ENCODE measurements at regions not wholly inside any gene's neighbourhood (a gene's known extent, or its start where the extent isn't known, plus 50 kb on each side); places are given as distances from the start of the nearest gene placed in this dataset.
"Not testable (repeated sequence)": the region's sequence is repeated elsewhere in the genome, so short reads cannot be mapped to it uniquely, and the experiment has no call there.

- TF ChIP-seq GABPA (IDR thresholded peaks at IDR 0.05; ENCODE audit: low read depth) (no peak), FOSL2 (IDR thresholded peaks at IDR 0.05; ENCODE audit: borderline replicate concordance, low read depth) (no peak), EP300 (IDR thresholded peaks at IDR 0.05; ENCODE audit: borderline replicate concordance in 1 of 2, low read depth in 1 of 2, low read length in 1 of 2) (no peak)
Measured at GRCh38 chr13:20306039-20306438, 73.9 kb upstream of the GJB6 start (continued).

GRCh38 chr13:20305587-20305986, 73.5 kb upstream of the GJB6 start:
- ChIA-PET CTCF (interaction anchor here (0.7 kb wide), 1 partner anchor 8 kb away, joined by 3 read pairs; no protein-coding TSS in a partner anchor), POLR2A (no interaction called here)
- Histone ChIP-seq H3K79me2 (ENCODE audit: insufficient read depth) (no peaks in the 10 kb centered on the region), H3K9me3 (no peaks in the 10 kb centered on the region), H3K27me3 (ENCODE audit: insufficient read depth) (peaks cover 48% of the 10 kb centered on the region; the same call in 1 of the 2 replicates), H3K9ac (no peak overlapping the region), H3K4me2 (no peak overlapping the region), H2AFZ (ENCODE audit: low read depth) (no peak overlapping the region), H3K27ac (ENCODE audit: low read depth in 2 of 2, low read length in 1 of 2) (no peak overlapping the region), H3K4me3 (ENCODE audit: low read depth in 2 of 2, low read length in 1 of 2) (no peak overlapping the region), H4K20me1 (ENCODE audit: insufficient read depth) (no peaks in the 10 kb centered on the region), H3K36me3 (replicated peaks in 1 of 2; ENCODE audit: control insufficient read depth in 1 of 2, insufficient read depth in 2 of 2, low read length in 1 of 2) (no peaks in the 10 kb centered on the region), H3K9me2 (no peaks in the 10 kb centered on the region), H3K4me1 (ENCODE audit: control insufficient read depth in 1 of 2, insufficient read depth in 2 of 2, low read depth in 1 of 2, low read length in 1 of 2) (no peaks in the 10 kb centered on the region), H3F3A (replicated peaks; ENCODE audit: insufficient read depth) (no peaks in the 10 kb centered on the region)
- TF ChIP-seq EZH2phosphoT487 (IDR thresholded peaks at IDR 0.05; ENCODE audit: borderline replicate concordance, low read depth) (no peak), TEAD4 (IDR thresholded peaks at IDR 0.05; ENCODE audit: borderline replicate concordance, insufficient read depth) (no peak)
- WGBS (ENCODE audit: low lambda C conversion rate) = 0% methylated on average over 2 of the region's 2 CpGs
- DNase-seq = no peak

DNA sequence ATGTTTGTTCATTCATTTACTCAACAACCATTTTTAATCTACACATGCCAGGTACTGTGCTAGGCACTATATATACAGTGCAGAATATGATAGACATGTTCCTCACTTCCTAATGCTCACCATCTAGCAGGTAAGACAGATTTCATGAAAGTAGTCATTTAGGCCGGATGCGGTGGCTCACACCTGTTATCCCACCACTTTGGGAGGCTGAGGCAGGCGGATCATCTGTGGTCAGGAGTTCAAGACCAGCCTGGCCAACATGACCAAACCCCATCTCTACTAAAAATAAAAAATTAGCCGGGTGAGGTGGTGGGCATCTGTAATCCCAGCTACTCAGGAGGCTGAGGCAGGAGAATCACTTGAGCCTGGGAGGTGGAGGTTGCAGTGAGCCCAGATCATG, 71.9 kb upstream of the GJB6 start:
- POLR2A ChIA-PET; H3K9me2 ChIP-seq; H4K20me1 ChIP-seq (ENCODE audit: insufficient read depth); H3K4me3 ChIP-seq (ENCODE audit: low read depth in 2 of 2, low read length in 1 of 2); H3K79me2 ChIP-seq (ENCODE audit: insufficient read depth); DNase-seq; H3K27ac ChIP-seq (ENCODE audit: low read depth in 2 of 2, low read length in 1 of 2); H3K4me1 ChIP-seq (ENCODE audit: control insufficient read depth in 1 of 2, insufficient read depth in 2 of 2, low read depth in 1 of 2, low read length in 1 of 2); H3F3A ChIP-seq (replicated peaks; ENCODE audit: insufficient read depth); H3K9me3 ChIP-seq; CTCF ChIA-PET; H3K4me2 ChIP-seq; H3K36me3 ChIP-seq (replicated peaks in 1 of 2; ENCODE audit: control insufficient read depth in 1 of 2, insufficient read depth in 2 of 2, low read length in 1 of 2); H3K9ac ChIP-seq; H2AFZ ChIP-seq (ENCODE audit: low read depth): not testable (repeated sequence)
- peaks cover 54% of the 10 kb centered on the region; the same call in 1 of the 2 replicates for H3K27me3 ChIP-seq (ENCODE audit: insufficient read depth)
- 35% methylated on average over 4 of the region's 4 CpGs for WGBS (ENCODE audit: low lambda C conversion rate)

DNA sequence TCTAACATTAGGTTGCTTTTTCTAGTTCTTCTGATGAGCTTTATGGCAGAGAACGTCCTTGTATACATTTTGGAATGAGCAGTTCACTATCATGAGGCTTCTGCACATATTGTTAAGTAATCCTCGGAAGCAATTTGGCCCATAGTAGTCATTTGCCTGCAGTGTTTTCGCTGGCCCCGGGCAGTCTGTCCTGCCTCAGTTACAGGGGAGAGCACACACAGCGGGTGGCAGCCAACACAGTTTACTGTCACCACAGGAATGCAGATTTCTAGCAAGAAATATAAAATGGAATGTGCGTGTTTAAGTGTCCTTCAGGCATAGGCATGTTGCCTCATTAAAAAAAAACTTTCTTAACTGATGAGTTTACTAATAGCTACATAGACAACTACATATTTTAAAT, 71.5 kb upstream of the GJB6 start:
- no peaks in the 10 kb centered on the region for H3K79me2 ChIP-seq (ENCODE audit: insufficient read depth)
- H2AFZ ChIP-seq (ENCODE audit: low read depth) = no peak overlapping the region
- ChIA-PET CTCF (no interaction called here), POLR2A (no interaction called here)
- no peaks in the 10 kb centered on the region for H4K20me1 ChIP-seq (ENCODE audit: insufficient read depth)
- H3K4me2 ChIP-seq = no peak overlapping the region
- no peaks in the 10 kb centered on the region for H3K9me3 ChIP-seq
- peaks cover 56% of the 10 kb centered on the region; the same call in 1 of the 2 replicates for H3K27me3 ChIP-seq (ENCODE audit: insufficient read depth)
- WGBS (ENCODE audit: low lambda C conversion rate) = 16% methylated on average over 6 of the region's 6 CpGs
- TF ChIP-seq CHD2 (IDR thresholded peaks at IDR 0.05; ENCODE audit: low read length, partially characterized antibody) (no peak), GATA2 (CRISPR knock-in tag; IDR thresholded peaks at IDR 0.05) (no peak), RXRA (IDR thresholded peaks at IDR 0.05; ENCODE audit: borderline replicate concordance, low read depth) (no peak), POLR2AphosphoS5 (IDR thresholded peaks at IDR 0.05; ENCODE audit: low read depth, low read length) (no peak), CTCF (IDR thresholded peaks at IDR 0.05) (no peak), YY1 (IDR thresholded peaks at IDR 0.05; ENCODE audit: low read depth) (no peak), GABPA (IDR thresholded peaks at IDR 0.05; ENCODE audit: low read depth) (no peak), TEAD4 (IDR thresholded peaks at IDR 0.05; ENCODE audit: borderline replicate concordance, insufficient read depth) (no peak)
- TF ChIP-seq, protein P1, sequence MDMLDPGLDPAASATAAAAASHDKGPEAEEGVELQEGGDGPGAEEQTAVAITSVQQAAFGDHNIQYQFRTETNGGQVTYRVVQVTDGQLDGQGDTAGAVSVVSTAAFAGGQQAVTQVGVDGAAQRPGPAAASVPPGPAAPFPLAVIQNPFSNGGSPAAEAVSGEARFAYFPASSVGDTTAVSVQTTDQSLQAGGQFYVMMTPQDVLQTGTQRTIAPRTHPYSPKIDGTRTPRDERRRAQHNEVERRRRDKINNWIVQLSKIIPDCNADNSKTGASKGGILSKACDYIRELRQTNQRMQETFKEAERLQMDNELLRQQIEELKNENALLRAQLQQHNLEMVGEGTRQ (IDR thresholded peaks at IDR 0.05; ENCODE audit: borderline replicate concordance, low read depth, low read length) = no peak
- no peak overlapping the region for H3K9ac ChIP-seq
- no peaks in the 10 kb centered on the region for H3F3A ChIP-seq (replicated peaks; ENCODE audit: insufficient read depth)
- DNase-seq = no peak
- no peaks in the 10 kb centered on the region for H3K36me3 ChIP-seq (replicated peaks in 1 of 2; ENCODE audit: control insufficient read depth in 1 of 2, insufficient read depth in 2 of 2, low read length in 1 of 2)
- H3K4me3 ChIP-seq (ENCODE audit: low read depth in 2 of 2, low read length in 1 of 2) = no peak overlapping the region
- no peak overlapping the region for H3K27ac ChIP-seq (ENCODE audit: low read depth in 2 of 2, low read length in 1 of 2)
- H3K4me1 ChIP-seq (ENCODE audit: control insufficient read depth in 1 of 2, insufficient read depth in 2 of 2, low read depth in 1 of 2, low read length in 1 of 2) = no peaks in the 10 kb centered on the region
- no peaks in the 10 kb centered on the region for H3K9me2 ChIP-seq
